Mesodermal cell (in vitro differentiated cells): ENCODE measurements at regions not wholly inside any gene's neighbourhood (a gene's known extent, or its start where the extent isn't known, plus 50 kb on each side); places are given as distances from the start of the nearest gene placed in this dataset.

Experiments
- H3K27ac ChIP-seq: 2 replicates; pipeline ENCODE4 v1.7.0; 2013; ENCODE audit warnings: mild to moderate bottlenecking, low read depth, low read length, moderate library complexity; ENCODE audit not compliant: severe bottlenecking
- H3K36me3 ChIP-seq: 2 replicates; pipeline ENCODE4 v1.7.1; 2013; ENCODE audit warnings: mild to moderate bottlenecking, low read length, moderate library complexity; ENCODE audit not compliant: control insufficient read depth, insufficient read depth
- H3K4me1 ChIP-seq: one replicate; pipeline ENCODE4 v1.7.1; 2013; ENCODE audit warnings: mild to moderate bottlenecking, low read length; ENCODE audit not compliant: insufficient read depth, control insufficient read depth, poor library complexity, severe bottlenecking
- H3K4me3 ChIP-seq: 2 replicates; pipeline ENCODE4 v1.7.0; 2013; ENCODE audit warnings: low read length, control low read depth, mild to moderate bottlenecking; ENCODE audit not compliant: insufficient read depth, poor library complexity, severe bottlenecking; ENCODE audit errors: extremely low read depth
- H3K9me3 ChIP-seq: 2 replicates; pipeline ENCODE4 v1.7.1; 2013; ENCODE audit warnings: mild to moderate bottlenecking, low read length, moderate library complexity; ENCODE audit not compliant: control insufficient read depth
- WGBS, 2 experiments: methylation state at CpG; one replicate each; pipeline ENCODE4 v1.1.5; 2013; ENCODE audit warnings: missing lambda C conversion rate in 2 of 2; ENCODE audit not compliant: insufficient coverage in 2 of 2; 5-methylcytosine and 5-hydroxymethylcytosine counted together

DNA sequence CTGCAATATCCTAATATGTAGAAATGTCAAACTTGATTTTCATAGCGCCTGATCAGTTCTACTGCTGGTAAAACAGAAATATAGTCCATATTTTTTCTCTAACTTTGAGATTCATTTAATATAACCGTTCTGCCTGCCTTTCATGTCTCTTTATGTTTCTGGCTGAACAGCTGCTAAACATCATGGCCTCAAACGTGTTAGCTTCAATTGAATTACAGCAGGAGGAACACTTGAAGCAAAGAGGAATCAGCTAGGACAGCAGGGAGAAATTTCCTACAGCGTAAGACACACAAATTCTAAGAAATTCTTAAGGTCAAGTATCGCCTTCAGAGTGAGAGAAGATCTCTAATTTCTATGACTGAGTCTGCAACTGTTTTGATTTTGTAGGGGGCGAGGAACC is 433.2 kb downstream of the FBXO15 start:
- H3K4me3 ChIP-seq, result no peak overlapping the region
- no peaks in the 10 kb centered on the region for H3K36me3 ChIP-seq
- no peaks in the 10 kb centered on the region for H3K9me3 ChIP-seq
- WGBS, 2 experiments, result 88 to 94% methylated on average over 3 to 4 of the region's 6 CpGs
- no peak overlapping the region for H3K27ac ChIP-seq
- H3K4me1 ChIP-seq, result peaks cover 3% of the 10 kb centered on the region

DNA sequence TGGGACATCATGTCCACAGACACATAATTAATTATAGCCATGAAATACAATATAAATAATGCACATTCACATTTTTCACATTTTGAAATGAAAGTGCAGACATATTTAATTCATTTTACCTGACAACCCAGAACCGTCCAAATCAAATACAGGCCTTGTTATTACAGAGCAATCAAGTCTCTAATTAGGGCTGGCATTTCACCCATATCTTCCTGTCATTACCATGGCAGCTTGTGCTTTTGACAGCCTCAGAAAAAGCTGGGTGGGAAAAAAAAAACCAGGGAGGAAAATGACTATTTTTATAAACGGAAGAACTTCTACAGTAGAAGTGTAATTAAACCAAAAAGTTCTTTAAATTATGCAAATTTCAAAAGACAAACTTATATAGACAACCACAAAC is 436.4 kb downstream of the FBXO15 start:
- H3K9me3 ChIP-seq, result no peaks in the 10 kb centered on the region
- no peaks in the 10 kb centered on the region for H3K36me3 ChIP-seq
- H3K4me1 ChIP-seq, result no peaks in the 10 kb centered on the region
- no peak overlapping the region for H3K27ac ChIP-seq
- 100% methylated on average over 1 of the region's 2 CpGs; no CpG with 5 or more reads in 1 of the 2 experiments for WGBS, 2 experiments
- H3K4me3 ChIP-seq, result no peak overlapping the region

DNA sequence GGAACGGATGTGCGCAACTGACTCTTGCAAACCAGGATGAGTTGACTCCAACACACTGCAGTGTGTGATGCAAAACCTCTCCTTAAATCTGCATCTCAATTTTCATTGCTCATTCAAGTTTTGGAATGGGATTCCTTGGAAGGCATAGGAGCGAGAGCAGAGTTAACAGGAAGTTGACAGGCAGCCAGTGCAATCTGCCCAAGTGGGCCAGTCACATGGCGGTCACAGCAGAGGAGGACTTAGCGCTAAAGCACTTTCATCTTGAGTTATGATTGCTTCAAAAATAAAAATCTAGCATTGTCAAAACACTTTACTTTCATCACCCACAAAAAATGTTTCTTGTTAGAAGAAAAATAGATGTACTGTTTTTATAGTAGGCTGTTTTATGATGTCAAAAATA is 439.0 kb downstream of the FBXO15 start:
- no peaks in the 10 kb centered on the region for H3K9me3 ChIP-seq
- WGBS, 2 experiments, result 93 to 95% methylated on average over 3 to 4 of the region's 5 CpGs
- no peak overlapping the region for H3K4me3 ChIP-seq
- H3K27ac ChIP-seq, result no peak overlapping the region
- H3K4me1 ChIP-seq, result no peaks in the 10 kb centered on the region
- no peaks in the 10 kb centered on the region for H3K36me3 ChIP-seq

DNA sequence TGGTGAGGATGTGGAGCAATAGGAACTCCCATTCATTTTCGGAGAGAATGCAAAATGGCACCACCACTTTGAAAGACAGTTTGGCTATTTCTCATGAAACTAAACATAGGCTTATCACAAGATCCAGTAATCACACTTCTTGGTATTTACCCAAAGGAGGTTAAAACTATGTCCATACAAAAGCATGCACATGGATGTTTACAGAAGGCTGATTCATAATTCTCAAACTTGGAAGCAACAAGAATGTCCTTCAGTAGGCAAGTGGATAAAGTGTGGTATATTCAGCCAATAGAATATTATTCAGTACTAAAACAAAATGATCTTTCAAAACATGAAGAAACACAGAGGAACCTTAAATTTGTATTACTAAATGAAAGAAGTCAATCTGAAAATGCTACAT is 440.6 kb downstream of the FBXO15 start:
- no peaks in the 10 kb centered on the region for H3K9me3 ChIP-seq
- WGBS, 2 experiments, result no CpG with 5 or more reads among the region's 1 CpG
- no peaks in the 10 kb centered on the region for H3K36me3 ChIP-seq
- no peak overlapping the region for H3K4me3 ChIP-seq
- no peaks in the 10 kb centered on the region for H3K4me1 ChIP-seq
- no peak overlapping the region for H3K27ac ChIP-seq

DNA sequence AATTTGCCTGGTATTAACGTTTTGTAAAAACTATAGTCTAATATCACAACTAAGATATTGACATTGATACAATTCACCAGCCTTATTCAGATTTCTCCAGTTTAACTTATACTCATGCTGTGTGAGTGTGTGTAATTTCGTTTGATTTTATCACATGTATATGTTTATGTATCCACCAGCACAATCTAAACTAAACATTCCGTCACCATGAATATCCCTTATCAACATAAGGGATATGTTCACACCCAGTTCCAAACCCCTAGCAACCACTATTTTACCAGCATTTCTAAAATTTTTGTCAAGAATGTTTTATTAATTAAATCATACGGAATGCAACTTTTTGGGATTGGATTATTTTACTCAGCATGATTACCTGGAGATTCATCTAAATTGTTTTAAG is 450.3 kb downstream of the FBXO15 start:
- Histone ChIP-seq H3K4me3 (no peak overlapping the region), H3K9me3 (no peaks in the 10 kb centered on the region), H3K36me3 (no peaks in the 10 kb centered on the region), H3K27ac (no peak overlapping the region), H3K4me1 (no peaks in the 10 kb centered on the region)
- no CpG with 5 or more reads among the region's 4 CpGs for WGBS, 2 experiments

DNA sequence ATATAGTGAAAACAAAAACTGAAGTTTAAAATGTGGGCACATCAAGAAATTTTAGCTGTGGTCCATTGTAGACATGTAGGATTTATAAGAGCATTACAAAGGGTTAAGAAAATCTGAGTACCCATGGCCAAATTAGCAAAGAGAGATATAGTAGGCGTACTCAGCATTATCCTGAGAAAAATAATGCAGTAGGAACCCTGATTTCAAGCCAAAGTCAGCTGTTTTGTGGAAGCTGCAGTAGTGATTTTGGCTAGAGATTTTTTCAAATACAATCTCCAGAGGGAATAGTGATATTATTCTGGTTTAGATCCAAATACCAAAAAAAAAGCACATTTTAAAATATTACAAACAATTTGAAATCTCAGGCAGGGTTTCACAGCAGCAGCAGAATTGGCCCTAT is 450.9 kb downstream of the FBXO15 start:
- no peaks in the 10 kb centered on the region for H3K4me1 ChIP-seq
- H3K27ac ChIP-seq, result no peak overlapping the region
- H3K36me3 ChIP-seq, result no peaks in the 10 kb centered on the region
- 100% methylated on average over 1 of the region's 1 CpG for WGBS, 2 experiments
- H3K9me3 ChIP-seq, result peaks cover 4% of the 10 kb centered on the region
- no peak overlapping the region for H3K4me3 ChIP-seq

DNA sequence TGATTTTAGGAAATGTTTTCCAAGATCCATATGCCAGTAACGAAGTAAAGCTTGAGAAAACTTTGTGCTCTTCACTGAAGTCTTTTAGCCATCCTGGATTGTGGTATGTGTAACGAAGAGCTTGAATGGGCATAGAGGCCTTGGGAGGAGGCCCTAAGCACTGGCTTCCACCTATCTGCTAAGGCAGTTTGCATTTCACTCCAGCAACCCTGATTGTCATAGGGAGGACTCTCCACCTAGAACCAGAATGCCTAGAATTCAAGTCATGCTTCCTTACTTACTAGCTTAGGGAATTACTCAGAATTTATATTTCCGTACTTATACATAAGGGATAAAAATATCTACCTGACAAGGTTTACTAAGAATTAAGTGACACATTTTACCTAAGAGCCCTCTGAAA is 451.5 kb downstream of the FBXO15 start:
- Histone ChIP-seq H3K4me3 (no peak overlapping the region), H3K4me1 (peaks cover 3% of the 10 kb centered on the region), H3K27ac (no peak overlapping the region), H3K36me3 (no peaks in the 10 kb centered on the region), H3K9me3 (peaks cover 4% of the 10 kb centered on the region)
- WGBS, 2 experiments, result 100% methylated on average over 1 of the region's 3 CpGs

DNA sequence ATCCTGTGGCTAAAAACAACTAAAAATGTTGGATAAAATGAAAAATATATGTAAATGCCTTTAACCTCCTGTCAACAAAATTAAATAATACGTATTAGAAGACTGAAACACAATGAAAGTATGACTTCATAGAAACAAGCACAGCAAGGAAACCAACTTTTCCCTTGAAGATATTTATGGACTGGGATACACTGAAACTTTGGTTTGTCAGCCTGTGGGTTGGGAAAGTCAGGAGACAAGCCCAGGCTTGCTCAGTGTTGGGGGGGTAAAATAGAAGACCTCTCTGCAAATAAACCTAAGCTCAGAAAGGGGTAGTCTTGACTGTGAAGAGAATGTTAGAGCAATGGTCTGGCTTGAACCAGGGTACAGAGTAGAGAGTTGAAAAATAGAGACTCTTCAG is 454.5 kb downstream of the FBXO15 start:
- no CpG with 5 or more reads among the region's 1 CpG for WGBS, 2 experiments
- peaks cover 19% of the 10 kb centered on the region for H3K4me1 ChIP-seq
- no peak overlapping the region for H3K27ac ChIP-seq
- no peak overlapping the region for H3K4me3 ChIP-seq
- no peaks in the 10 kb centered on the region for H3K36me3 ChIP-seq
- H3K9me3 ChIP-seq, result peaks cover 4% of the 10 kb centered on the region

DNA sequence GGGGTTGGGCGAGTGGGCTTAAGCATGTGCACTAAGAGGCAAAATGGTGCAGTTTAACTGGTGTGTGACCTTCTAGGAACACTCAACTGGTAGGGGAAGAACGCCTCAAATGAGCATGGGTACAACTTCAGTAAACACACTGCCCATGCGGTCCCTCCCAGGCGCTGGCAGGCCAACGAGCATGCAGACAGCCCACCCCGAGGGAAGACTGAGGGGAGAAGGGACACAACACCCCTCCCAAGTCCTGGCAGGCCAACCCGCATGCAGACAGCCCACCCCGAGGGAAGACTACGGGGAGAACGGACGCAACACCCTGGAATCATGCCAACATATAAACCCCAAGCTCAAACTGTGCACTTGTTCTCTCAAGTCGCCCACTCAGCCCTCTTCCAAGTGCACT is 456.0 kb downstream of the FBXO15 start:
- peak overlapping the region; percentile 43 for H3K27ac ChIP-seq
- H3K9me3 ChIP-seq, result peaks cover 4% of the 10 kb centered on the region
- H3K4me1 ChIP-seq, result peaks cover 19% of the 10 kb centered on the region
- no peak overlapping the region for H3K4me3 ChIP-seq
- WGBS, 2 experiments, result 89 to 100% methylated on average over 7 to 9 of the region's 12 CpGs
- no peaks in the 10 kb centered on the region for H3K36me3 ChIP-seq

DNA sequence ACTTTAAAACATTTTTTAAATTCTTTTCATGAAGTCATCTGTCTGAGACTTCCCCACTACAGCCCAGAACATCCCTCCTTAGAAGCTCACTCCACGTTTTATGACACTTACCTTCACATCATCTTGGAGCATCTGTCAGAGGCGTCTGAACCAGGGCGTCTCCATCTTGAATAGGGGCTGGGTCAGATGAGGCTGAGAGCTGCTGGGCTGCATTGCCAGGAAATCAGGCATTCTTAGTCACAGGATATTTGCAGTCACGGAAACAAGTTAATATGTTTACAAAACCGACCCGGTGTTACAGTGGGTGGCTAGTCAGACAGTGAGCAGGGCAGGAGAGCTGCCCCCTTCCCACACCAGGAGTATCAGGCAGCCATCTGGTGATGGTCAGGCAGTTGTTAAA is 456.5 kb downstream of the FBXO15 start:
- 77 to 83% methylated on average over 4 to 6 of the region's 6 CpGs for WGBS, 2 experiments

DNA sequence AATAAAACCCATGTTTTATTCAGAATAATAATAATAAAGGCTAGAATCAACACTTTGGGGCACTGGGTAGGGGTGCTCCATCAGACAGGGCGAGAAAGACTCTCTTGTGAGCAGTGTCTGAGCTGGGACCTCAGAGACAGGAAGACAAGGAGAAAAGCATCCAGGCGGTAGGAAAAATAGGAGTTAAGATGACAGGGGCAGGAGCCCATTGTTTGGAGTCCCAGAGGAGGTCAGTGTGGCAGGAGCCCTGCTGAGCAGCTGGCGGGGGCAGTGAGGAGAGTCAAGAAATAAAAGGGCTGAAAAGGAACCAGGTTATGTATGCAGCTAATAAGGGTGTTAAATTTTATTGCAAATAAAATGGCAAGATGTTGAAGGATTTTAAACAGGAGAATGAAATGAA is 457.4 kb downstream of the FBXO15 start:
- Histone ChIP-seq H3K9me3 (peaks cover 4% of the 10 kb centered on the region), H3K4me1 (peaks cover 19% of the 10 kb centered on the region), H3K27ac (peak overlapping the region; percentile 50), H3K36me3 (no peaks in the 10 kb centered on the region), H3K4me3 (no peak overlapping the region)
- WGBS, 2 experiments, result 44 to 59% methylated on average over 2 to 3 of the region's 3 CpGs

More for the DNA sequence above, 456.5 kb downstream of the FBXO15 start:
- Histone ChIP-seq H3K9me3 (peaks cover 4% of the 10 kb centered on the region), H3K36me3 (no peaks in the 10 kb centered on the region), H3K27ac (peak overlapping the region; percentile 43), H3K4me1 (peaks cover 19% of the 10 kb centered on the region), H3K4me3 (no peak overlapping the region)
